HG02623 (cell line): ENCODE measurements at regions not wholly inside any gene's neighbourhood (a gene's known extent, or its start where the extent isn't known, plus 50 kb on each side); places are given as distances from the start of the nearest gene placed in this dataset.

ENCODE experiments used
- ATAC-seq: cut with Tn5 transposase; IDR thresholded peaks from one replicate; pipeline ENCODE4 v1.9.1; 2021; ENCODE audit warnings: moderate library complexity; ENCODE audit not compliant: unreplicated experiment

GRCh38 chr1:70916034-70916427, 131.6 kb downstream of the PTGER3 start:
- ATAC-seq = no peak

- ATAC-seq = no peak
These were observed 127.8 kb downstream of the PTGER3 start for GRCh38 chr1:70919706-70920323.
